A673 (cell line): ENCODE measurements at regions not wholly inside any gene's neighbourhood (a gene's known extent, or its start where the extent isn't known, plus 50 kb on each side); places are given as distances from the start of the nearest gene placed in this dataset.

Experiments used
- CTCF ChIP-seq: fragments of 300-800, 200-600 bp; sonication (generic); conservative IDR thresholded peaks from 2 replicates; pipeline ENCODE4 v1.5.1; 2017; ENCODE audit warnings: low read depth, mild to moderate bottlenecking, antibody characterized with exemption, low read length, moderate library complexity, mixed read lengths
- EZH2 ChIP-seq: fragments of 200-600 bp; sonication (generic); IDR thresholded peaks from 2 replicates; pipeline ENCODE4 v1.6.1; 2017; ENCODE audit warnings: borderline replicate concordance, low read depth, mild to moderate bottlenecking, mixed read lengths, antibody characterized with exemption, low read length; ENCODE audit not compliant: poor library complexity, severe bottlenecking

DNA sequence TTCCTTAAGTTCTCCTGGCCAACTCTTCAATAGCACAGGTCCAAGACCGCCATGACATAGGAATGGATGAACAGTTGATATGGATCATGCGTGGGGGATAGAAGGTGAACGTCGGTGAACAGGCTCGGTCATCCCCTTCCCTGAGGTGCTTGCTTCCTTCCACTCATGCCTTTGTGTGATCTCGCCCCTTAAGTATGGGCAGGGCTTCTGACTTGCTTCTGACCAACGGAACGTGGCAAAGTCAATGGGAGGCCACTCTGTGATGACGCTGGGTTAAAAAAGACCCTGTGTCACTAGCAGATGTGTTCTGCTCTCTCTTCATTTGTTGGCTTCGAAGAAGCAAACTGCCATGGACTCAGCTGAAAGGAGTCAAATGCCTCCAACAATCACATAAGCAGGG lies 240.5 kb upstream of the TUT7 start:
- TF ChIP-seq CTCF (no peak), EZH2 (no peak)
